ENCODE measurements at regions not wholly inside any gene's neighbourhood (a gene's known extent, or its start where the extent isn't known, plus 50 kb on each side); places are given as distances from the start of the nearest gene placed in this dataset.
A peak's percentile ranks its signal among the peaks of the same experiment; 100 is the strongest.

DNA sequence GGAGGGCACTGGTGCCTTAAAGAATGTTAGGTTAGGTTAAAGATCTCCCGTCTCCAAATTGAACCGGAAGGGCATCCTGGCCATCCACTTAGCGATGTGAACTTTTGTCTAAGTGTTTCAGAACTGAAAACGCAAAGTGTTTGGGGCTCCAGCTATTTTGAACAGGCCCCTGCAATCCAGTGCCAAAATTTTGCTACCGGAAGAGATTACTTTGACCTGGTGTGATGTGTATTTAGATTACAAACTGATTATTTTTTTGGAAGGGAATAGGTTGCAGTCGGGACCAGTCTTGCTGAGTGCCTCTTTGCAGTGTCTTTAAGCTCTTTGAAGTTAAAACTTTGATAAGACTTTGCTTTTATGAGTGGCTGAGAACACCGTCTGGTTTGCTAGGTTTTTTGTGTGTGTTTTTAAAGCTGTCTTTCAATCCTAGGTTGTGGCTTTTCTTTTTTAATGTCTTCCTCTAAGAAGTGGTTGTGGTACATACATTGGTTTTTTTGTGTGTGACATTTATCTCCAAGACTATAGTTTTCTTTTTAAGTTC is 179.6 kb downstream of the OR4M2 start:
- Histone ChIP-seq H3K9me1 (replicated peaks; ENCODE audit: control insufficient read depth, extremely low read depth, insufficient read depth, low read length) (no peaks in the 10 kb centered on the region), H3K4me1 (ENCODE audit: control insufficient read depth, extremely low read depth, insufficient read depth, low read length) (no peaks in the 10 kb centered on the region), H2AFZ (ENCODE audit: low read depth, low read length) (no peak overlapping the region), H3K27me3 (ENCODE audit: control insufficient read depth in 2 of 2, insufficient read depth in 2 of 2, low read length in 2 of 2) (no peaks in the 10 kb centered on the region), H3K9ac (replicated peaks; ENCODE audit: extremely low read depth, insufficient read depth, low read length) (no peak overlapping the region), H3K9me3 (replicated peaks; ENCODE audit: control insufficient read depth, insufficient read depth, low read length) (peaks cover 10% of the 10 kb centered on the region), H4K20me1 (replicated peaks; ENCODE audit: control insufficient read depth, extremely low read depth, insufficient read depth, low read length) (no peaks in the 10 kb centered on the region), H3K79me2 (ENCODE audit: control insufficient read depth, insufficient read depth, low read length) (no peaks in the 10 kb centered on the region), H3K36me3 (ENCODE audit: control insufficient read depth in 2 of 2, extremely low read depth in 1 of 2, insufficient read depth in 2 of 2, low read length in 2 of 2) (no peaks in the 10 kb centered on the region), H3K27ac (ENCODE audit: insufficient read depth, low read depth, low read length) (no peak overlapping the region), H3K4me2 (ENCODE audit: insufficient read depth, low read length) (no peak overlapping the region), H3K4me3 (replicated peaks in 1 of 3; ENCODE audit: insufficient read depth in 1 of 3, low read depth in 1 of 3, low read length in 3 of 3) (no peak overlapping the region)
- intact Hi-C loops (cut with micrococcal nuclease) (no loop called here), dilution Hi-C loops (cut with MboI; ENCODE audit: extremely low pct_ligation_motif_present, low sequenced_read_pairs) (no loop called here)
- CTCF ChIA-PET: no interaction called here
- BruUV-seq (replicated peaks): no TSS peak
- POLR2A ChIA-PET: no interaction called here
- no peak for DNase-seq (ENCODE audit: low read depth, low spot score)
- FAIRE-seq: peak; percentile 77
- no peak for TF ChIP-seq JUN (IDR thresholded peaks at IDR 0.05; ENCODE audit: borderline replicate concordance, insufficient read depth, insufficient read length, low read depth)
- TF ChIP-seq MYC (IDR thresholded peaks at IDR 0.05; ENCODE audit: low read depth, low read length): no peak
- TF ChIP-seq FOS (IDR thresholded peaks at IDR 0.05; ENCODE audit: borderline replicate concordance, insufficient read depth, low read length): no peak
- TF ChIP-seq POLR2AphosphoS5 (IDR thresholded peaks at IDR 0.05; ENCODE audit: insufficient read depth, low read depth, low read length): no peak
- TF ChIP-seq GATA2 (IDR thresholded peaks at IDR 0.05; ENCODE audit: insufficient read depth, insufficient read length, low read depth, low read length): no peak
- TF ChIP-seq, protein P1, sequence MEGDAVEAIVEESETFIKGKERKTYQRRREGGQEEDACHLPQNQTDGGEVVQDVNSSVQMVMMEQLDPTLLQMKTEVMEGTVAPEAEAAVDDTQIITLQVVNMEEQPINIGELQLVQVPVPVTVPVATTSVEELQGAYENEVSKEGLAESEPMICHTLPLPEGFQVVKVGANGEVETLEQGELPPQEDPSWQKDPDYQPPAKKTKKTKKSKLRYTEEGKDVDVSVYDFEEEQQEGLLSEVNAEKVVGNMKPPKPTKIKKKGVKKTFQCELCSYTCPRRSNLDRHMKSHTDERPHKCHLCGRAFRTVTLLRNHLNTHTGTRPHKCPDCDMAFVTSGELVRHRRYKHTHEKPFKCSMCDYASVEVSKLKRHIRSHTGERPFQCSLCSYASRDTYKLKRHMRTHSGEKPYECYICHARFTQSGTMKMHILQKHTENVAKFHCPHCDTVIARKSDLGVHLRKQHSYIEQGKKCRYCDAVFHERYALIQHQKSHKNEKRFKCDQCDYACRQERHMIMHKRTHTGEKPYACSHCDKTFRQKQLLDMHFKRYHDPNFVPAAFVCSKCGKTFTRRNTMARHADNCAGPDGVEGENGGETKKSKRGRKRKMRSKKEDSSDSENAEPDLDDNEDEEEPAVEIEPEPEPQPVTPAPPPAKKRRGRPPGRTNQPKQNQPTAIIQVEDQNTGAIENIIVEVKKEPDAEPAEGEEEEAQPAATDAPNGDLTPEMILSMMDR (IDR thresholded peaks at IDR 0.05; ENCODE audit: extremely low read depth in 1 of 2, insufficient read depth in 1 of 2, low read depth in 1 of 2, low read length in 2 of 2): no peak
- TF ChIP-seq EZH2 (IDR thresholded peaks at IDR 0.05; ENCODE audit: borderline replicate concordance, low read depth, low read length, severe bottlenecking): no peak
- no peak for TF ChIP-seq MAX (IDR thresholded peaks at IDR 0.05; ENCODE audit: insufficient read depth, insufficient read length)
- TF ChIP-seq POLR2A (IDR thresholded peaks at IDR 0.05; ENCODE audit: low read depth, low read length): no peak
